ENCODE measurements at regions not wholly inside any gene's neighbourhood (a gene's known extent, or its start where the extent isn't known, plus 50 kb on each side); places are given as distances from the start of the nearest gene placed in this dataset.
"Not testable (repeated sequence)": the region's sequence is repeated elsewhere in the genome, so short reads cannot be mapped to it uniquely, and the experiment has no call there.

GRCh38 chr14:92241966-92242595 lies 80.9 kb upstream of the SLC24A4 start:
- ChIA-PET POLR2A (no interaction called here), CTCF (no interaction called here)
- H3K4me3 ChIP-seq (ENCODE audit: low read depth, low read length): no peak overlapping the region
- no peak for TF ChIP-seq CTCF (IDR thresholded peaks at IDR 0.05; ENCODE audit: insufficient read depth, low read length, missing control alignments)
- no peak for DNase-seq (ENCODE audit: low read depth, low spot score)

GRCh38 chr14:92244805-92245204 lies 78.2 kb upstream of the SLC24A4 start:
- no peak for DNase-seq (ENCODE audit: low read depth, low spot score)
- ChIA-PET CTCF (no interaction called here), POLR2A (no interaction called here)
- TF ChIP-seq CTCF (IDR thresholded peaks at IDR 0.05; ENCODE audit: insufficient read depth, low read length, missing control alignments): no peak
- H3K4me3 ChIP-seq (ENCODE audit: low read depth, low read length): no peak overlapping the region

GRCh38 chr14:92247341-92247740 lies 75.6 kb upstream of the SLC24A4 start:
- ChIA-PET POLR2A (no interaction called here), CTCF (no interaction called here)
- no peak overlapping the region for H3K4me3 ChIP-seq (ENCODE audit: low read depth, low read length)
- DNase-seq (ENCODE audit: low read depth, low spot score): no peak
- no peak for TF ChIP-seq CTCF (IDR thresholded peaks at IDR 0.05; ENCODE audit: insufficient read depth, low read length, missing control alignments)

GRCh38 chr14:92247947-92248346 lies 75.0 kb upstream of the SLC24A4 start:
- POLR2A ChIA-PET: no interaction called here
- H3K4me3 ChIP-seq (ENCODE audit: low read depth, low read length): no peak overlapping the region
- TF ChIP-seq CTCF (IDR thresholded peaks at IDR 0.05; ENCODE audit: insufficient read depth, low read length, missing control alignments): no peak
- DNase-seq (ENCODE audit: low read depth, low spot score): no peak
- CTCF ChIA-PET: no interaction called here

- no peak for TF ChIP-seq CTCF (IDR thresholded peaks at IDR 0.05; ENCODE audit: insufficient read depth, low read length, missing control alignments)
Measured at GRCh38 chr14:92248696-92249095, 74.3 kb upstream of the SLC24A4 start.

GRCh38 chr14:92250366-92250765 lies 72.6 kb upstream of the SLC24A4 start:
- H3K4me3 ChIP-seq (ENCODE audit: low read depth, low read length); POLR2A ChIA-PET; CTCF ChIA-PET; DNase-seq (ENCODE audit: low read depth, low spot score): not testable (repeated sequence)

More at GRCh38 chr14:92248696-92249095, 74.3 kb upstream of the SLC24A4 start:
- POLR2A ChIA-PET: no interaction called here
- no peak overlapping the region for H3K4me3 ChIP-seq (ENCODE audit: low read depth, low read length)
- CTCF ChIA-PET: interaction anchor here (1.3 to 1.5 kb wide), 2 partner anchors 13 to 432 kb away, joined by 3 to 4 read pairs; no protein-coding TSS in a partner anchor
- DNase-seq (ENCODE audit: low read depth, low spot score): no peak

- no peak overlapping the region for H3K4me3 ChIP-seq (ENCODE audit: low read depth, low read length)
- no peak for DNase-seq (ENCODE audit: low read depth, low spot score)
- TF ChIP-seq CTCF (IDR thresholded peaks at IDR 0.05; ENCODE audit: insufficient read depth, low read length, missing control alignments): no peak
- ChIA-PET CTCF (no interaction called here), POLR2A (no interaction called here)
Measured at GRCh38 chr14:92252323-92252722, 70.6 kb upstream of the SLC24A4 start.

All from AG04449 (cell line).